HG02798 (cell line): ENCODE measurements at regions not wholly inside any gene's neighbourhood (a gene's known extent, or its start where the extent isn't known, plus 50 kb on each side); places are given as distances from the start of the nearest gene placed in this dataset.

Source experiments
- ATAC-seq: cut with Tn5 transposase; IDR thresholded peaks from one replicate; pipeline ENCODE4 v1.9.1; 2021; ENCODE audit warnings: mild to moderate bottlenecking; ENCODE audit not compliant: unreplicated experiment, poor library complexity

GRCh38 chr10:44804661-44805060 is 106.5 kb upstream of the TMEM72 start:
- no peak for ATAC-seq

GRCh38 chr10:44805466-44806210 is 105.5 kb upstream of the TMEM72 start:
- no peak for ATAC-seq

GRCh38 chr10:44806950-44807349 is 104.2 kb upstream of the TMEM72 start:
- ATAC-seq = no peak

GRCh38 chr10:44807451-44807850 is 103.7 kb upstream of the TMEM72 start:
- no peak for ATAC-seq

GRCh38 chr10:44809647-44810046 is 101.5 kb upstream of the TMEM72 start:
- ATAC-seq = no peak

GRCh38 chr10:44811072-44811471 is 100.1 kb upstream of the TMEM72 start:
- no peak for ATAC-seq

- no peak for ATAC-seq
Measured at GRCh38 chr10:44813201-44813600, 97.9 kb upstream of the TMEM72 start.

GRCh38 chr10:44814929-44815328 is 96.2 kb upstream of the TMEM72 start:
- no peak for ATAC-seq

- no peak for ATAC-seq
Measured at GRCh38 chr10:44818041-44818649, 93.0 kb upstream of the TMEM72 start.

GRCh38 chr10:44818701-44819127 is 92.4 kb upstream of the TMEM72 start:
- ATAC-seq = no peak

- ATAC-seq = no peak
Measured at GRCh38 chr10:44820094-44820493, 91.0 kb upstream of the TMEM72 start.

- no peak for ATAC-seq
Measured at GRCh38 chr10:44821290-44821689, 89.8 kb upstream of the TMEM72 start.

GRCh38 chr10:44822349-44822748 is 88.8 kb upstream of the TMEM72 start:
- no peak for ATAC-seq

GRCh38 chr10:44822966-44823365 is 88.2 kb upstream of the TMEM72 start:
- ATAC-seq = no peak

- ATAC-seq = no peak
Measured at GRCh38 chr10:44824607-44825006, 86.5 kb upstream of the TMEM72 start.

- ATAC-seq = no peak
Measured at GRCh38 chr10:44827431-44828006, 83.6 kb upstream of the TMEM72 start.

GRCh38 chr10:44828508-44829142 is 82.5 kb upstream of the TMEM72 start:
- no peak for ATAC-seq

- ATAC-seq = no peak
Measured at GRCh38 chr10:44829426-44829825, 81.7 kb upstream of the TMEM72 start.

GRCh38 chr10:44830022-44830421 is 81.1 kb upstream of the TMEM72 start:
- ATAC-seq = no peak

- no peak for ATAC-seq
Measured at GRCh38 chr10:44831581-44831980, 79.6 kb upstream of the TMEM72 start.
